ENCODE measurements at regions not wholly inside any gene's neighbourhood (a gene's known extent, or its start where the extent isn't known, plus 50 kb on each side); places are given as distances from the start of the nearest gene placed in this dataset.

DNA sequence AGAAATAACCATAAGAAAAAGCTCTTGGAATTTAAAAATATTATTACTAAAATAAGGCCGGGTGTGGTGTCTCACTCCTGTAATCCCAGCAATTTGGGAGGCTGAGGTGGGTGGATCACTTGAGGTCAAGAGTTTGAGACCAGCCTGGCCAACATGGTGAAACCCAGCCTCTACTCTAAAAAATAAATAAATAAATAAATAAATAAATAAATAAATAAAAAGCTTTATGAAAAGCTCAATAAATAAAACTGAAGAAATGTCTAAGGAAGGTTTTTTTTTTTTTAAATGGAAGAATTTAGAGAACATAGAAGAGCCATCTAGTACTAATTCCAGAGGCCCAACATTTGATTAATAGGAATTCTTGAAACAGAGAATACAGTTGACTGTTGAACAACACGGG lies 249.1 kb upstream of the PROX1 start:
- Histone ChIP-seq H3K9me3 (peaks cover 0 to 6% of the 10 kb centered on the region in 2 donors), H3K4me1 (no peaks in the 10 kb centered on the region), H3K27me3 (no peaks in the 10 kb centered on the region), H3K27ac (no peak overlapping the region), H3K36me3 (no peaks in the 10 kb centered on the region), H3K4me3 (no peak overlapping the region)
- no peak for TF ChIP-seq POLR2A (IDR thresholded peaks at IDR 0.05)
- TF ChIP-seq POLR2AphosphoS5 (IDR thresholded peaks at IDR 0.05) = no peak
- no peak for TF ChIP-seq CTCF (IDR thresholded peaks at IDR 0.05)
- intact Hi-C loops (cut with DNase I; ENCODE audit: low total_unique reads) = no loop called here
- no peak for DNase-seq (ENCODE audit: low spot score in 2 of 2)

- Histone ChIP-seq H3K27me3 (no peaks in the 10 kb centered on the region), H3K9me3 (peaks cover 0 to 6% of the 10 kb centered on the region in 2 donors), H3K36me3 (no peaks in the 10 kb centered on the region), H3K4me3 (no peak overlapping the region), H3K4me1 (no peaks in the 10 kb centered on the region), H3K27ac (no peak overlapping the region)
- no peak for TF ChIP-seq POLR2AphosphoS5 (IDR thresholded peaks at IDR 0.05)
- no peak for TF ChIP-seq CTCF (IDR thresholded peaks at IDR 0.05)
- TF ChIP-seq POLR2A (IDR thresholded peaks at IDR 0.05) = no peak
- DNase-seq (ENCODE audit: low spot score in 2 of 2) = no peak
- intact Hi-C loops (cut with DNase I; ENCODE audit: low total_unique reads) = no loop called here
Measured at GRCh38 chr1:213742992-213743391, 244.8 kb upstream of the PROX1 start.

GRCh38 chr1:213744780-213745179 lies 243.0 kb upstream of the PROX1 start:
- Histone ChIP-seq H3K4me1 (no peaks in the 10 kb centered on the region), H3K27me3 (no peaks in the 10 kb centered on the region), H3K36me3 (no peaks in the 10 kb centered on the region), H3K4me3 (no peak overlapping the region), H3K9me3 (peaks cover 0 to 6% of the 10 kb centered on the region in 2 donors), H3K27ac (no peak overlapping the region)
- TF ChIP-seq POLR2A (IDR thresholded peaks at IDR 0.05) (no peak), CTCF (IDR thresholded peaks at IDR 0.05) (no peak), POLR2AphosphoS5 (IDR thresholded peaks at IDR 0.05) (no peak)
- DNase-seq (ENCODE audit: low spot score in 2 of 2) = no peak
- intact Hi-C loops (cut with DNase I; ENCODE audit: low total_unique reads) = no loop called here

GRCh38 chr1:213745451-213745850 lies 242.3 kb upstream of the PROX1 start:
- Histone ChIP-seq H3K27ac (no peak overlapping the region), H3K9me3 (peaks cover 0 to 6% of the 10 kb centered on the region in 2 donors), H3K4me3 (no peak overlapping the region), H3K36me3 (no peaks in the 10 kb centered on the region), H3K4me1 (no peaks in the 10 kb centered on the region), H3K27me3 (no peaks in the 10 kb centered on the region)
- intact Hi-C loops (cut with DNase I; ENCODE audit: low total_unique reads) = no loop called here
- no peak for DNase-seq (ENCODE audit: low spot score in 2 of 2)
- TF ChIP-seq POLR2AphosphoS5 (IDR thresholded peaks at IDR 0.05) = no peak
- TF ChIP-seq CTCF (IDR thresholded peaks at IDR 0.05) = no peak
- no peak for TF ChIP-seq POLR2A (IDR thresholded peaks at IDR 0.05)

GRCh38 chr1:213749558-213749957 lies 238.2 kb upstream of the PROX1 start:
- intact Hi-C loops (cut with DNase I; ENCODE audit: low total_unique reads) = no loop called here
- Histone ChIP-seq H3K9me3 (no peaks in the 10 kb centered on the region), H3K4me3 (no peak overlapping the region), H3K4me1 (no peaks in the 10 kb centered on the region), H3K27ac (no peak overlapping the region), H3K36me3 (no peaks in the 10 kb centered on the region), H3K27me3 (no peaks in the 10 kb centered on the region)
- TF ChIP-seq POLR2AphosphoS5 (IDR thresholded peaks at IDR 0.05) (no peak), POLR2A (IDR thresholded peaks at IDR 0.05) (no peak), CTCF (IDR thresholded peaks at IDR 0.05) (no peak)
- DNase-seq (ENCODE audit: low spot score in 2 of 2) = no peak
